HG02970 (cell line): ENCODE measurements at regions not wholly inside any gene's neighbourhood (a gene's known extent, or its start where the extent isn't known, plus 50 kb on each side); places are given as distances from the start of the nearest gene placed in this dataset.
"Not testable (repeated sequence)": the region's sequence is repeated elsewhere in the genome, so short reads cannot be mapped to it uniquely, and the experiment has no call there.

ENCODE experiments used
- ATAC-seq: cut with Tn5 transposase; IDR thresholded peaks from one replicate; pipeline ENCODE4 v1.9.1; 2021; ENCODE audit warnings: mild to moderate bottlenecking, moderate library complexity, moderate number of reproducible peaks; ENCODE audit not compliant: unreplicated experiment, low FRiP score

DNA sequence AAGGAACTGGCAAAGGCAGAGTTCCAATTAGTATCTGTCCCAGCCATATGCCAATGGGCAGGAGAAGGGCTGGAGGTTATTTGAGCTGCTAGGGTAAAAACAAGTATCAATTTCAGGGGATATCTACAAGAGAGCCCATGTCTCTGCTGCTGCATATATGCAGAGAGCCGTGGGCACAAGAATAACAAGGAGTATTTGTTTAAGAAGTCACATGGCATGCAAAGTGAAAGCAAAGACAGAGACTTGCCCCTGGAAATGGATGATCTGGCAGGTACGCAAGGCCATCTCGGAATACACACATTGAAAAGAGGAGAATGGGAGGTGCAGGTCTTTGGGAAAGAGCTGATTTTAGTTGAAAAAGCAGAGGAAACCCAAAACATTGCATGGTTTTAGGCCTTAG lies 170.6 kb downstream of the EVA1A start:
- ATAC-seq = no peak

DNA sequence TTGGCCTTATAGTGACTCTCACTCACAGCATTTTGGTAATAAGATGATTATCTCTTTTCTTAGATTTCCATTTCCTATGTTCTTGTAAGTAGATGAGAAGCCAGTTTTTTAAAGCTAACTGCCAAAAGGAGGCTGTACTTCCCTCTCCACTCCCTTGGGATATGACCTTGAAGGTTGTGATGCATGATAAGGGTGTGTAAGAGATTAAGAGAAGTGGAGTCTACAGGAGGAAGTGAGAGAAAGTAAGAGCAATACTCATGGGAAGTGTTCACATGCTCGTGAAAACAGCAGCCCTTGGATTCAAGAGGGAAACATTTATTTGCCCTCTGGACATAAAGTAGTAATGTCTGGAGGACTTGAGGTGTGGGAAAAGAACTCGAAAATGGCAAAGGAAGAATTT lies 171.5 kb downstream of the EVA1A start:
- ATAC-seq = no peak

DNA sequence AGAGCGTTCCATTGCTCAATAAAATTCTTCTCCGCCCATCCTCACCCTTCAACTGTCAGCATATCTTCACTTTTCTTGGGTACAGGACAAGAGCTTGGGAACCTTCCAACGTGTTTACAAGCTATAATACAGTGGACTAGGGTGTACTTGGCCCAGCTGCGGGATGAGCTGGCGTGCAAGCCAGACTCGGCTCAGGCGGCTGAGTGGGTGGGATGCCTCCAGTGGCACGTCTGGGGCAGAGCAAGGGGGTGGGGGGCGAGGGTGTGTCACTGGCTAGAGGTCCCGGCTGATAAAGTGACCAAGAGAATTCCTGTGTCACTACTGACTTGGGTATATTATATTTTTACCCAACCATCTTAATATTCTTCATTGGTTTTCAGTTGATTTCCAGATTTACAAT lies 179.7 kb downstream of the EVA1A start:
- ATAC-seq = no peak

DNA sequence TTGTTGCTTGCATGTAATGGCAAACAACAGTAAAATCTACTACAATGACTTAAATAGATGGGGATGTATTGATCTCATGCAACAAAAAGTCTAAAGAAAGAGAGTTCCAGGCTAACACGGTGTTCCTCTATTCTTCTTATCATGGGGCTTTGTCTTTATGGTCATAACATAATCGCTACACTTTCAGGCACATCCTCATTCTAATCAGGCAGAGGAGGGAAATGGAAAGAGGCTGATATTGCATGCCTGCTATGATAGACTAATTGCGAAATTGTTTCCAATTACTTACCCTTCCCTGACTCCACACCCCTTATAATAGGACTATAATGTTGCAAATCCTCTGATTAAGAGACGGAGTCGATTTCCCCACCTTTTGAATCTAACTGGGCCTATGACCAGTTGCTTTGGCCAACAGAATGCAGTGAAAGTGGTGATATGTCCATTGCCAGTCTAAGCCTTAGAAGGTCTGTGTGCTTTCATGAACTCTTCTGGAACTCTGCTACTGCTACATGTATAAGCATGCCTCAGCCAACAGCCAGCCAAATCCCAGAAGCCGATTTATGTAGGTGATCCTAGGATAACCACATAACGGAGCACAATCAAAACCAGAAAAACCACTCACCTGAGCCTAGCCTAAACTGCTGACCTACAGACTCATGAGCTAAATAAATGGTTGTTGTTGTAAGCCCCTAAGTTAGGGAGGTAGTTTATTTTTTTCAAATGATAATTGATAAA lies 180.3 kb upstream of the TACR1 start:
- no peak for ATAC-seq

DNA sequence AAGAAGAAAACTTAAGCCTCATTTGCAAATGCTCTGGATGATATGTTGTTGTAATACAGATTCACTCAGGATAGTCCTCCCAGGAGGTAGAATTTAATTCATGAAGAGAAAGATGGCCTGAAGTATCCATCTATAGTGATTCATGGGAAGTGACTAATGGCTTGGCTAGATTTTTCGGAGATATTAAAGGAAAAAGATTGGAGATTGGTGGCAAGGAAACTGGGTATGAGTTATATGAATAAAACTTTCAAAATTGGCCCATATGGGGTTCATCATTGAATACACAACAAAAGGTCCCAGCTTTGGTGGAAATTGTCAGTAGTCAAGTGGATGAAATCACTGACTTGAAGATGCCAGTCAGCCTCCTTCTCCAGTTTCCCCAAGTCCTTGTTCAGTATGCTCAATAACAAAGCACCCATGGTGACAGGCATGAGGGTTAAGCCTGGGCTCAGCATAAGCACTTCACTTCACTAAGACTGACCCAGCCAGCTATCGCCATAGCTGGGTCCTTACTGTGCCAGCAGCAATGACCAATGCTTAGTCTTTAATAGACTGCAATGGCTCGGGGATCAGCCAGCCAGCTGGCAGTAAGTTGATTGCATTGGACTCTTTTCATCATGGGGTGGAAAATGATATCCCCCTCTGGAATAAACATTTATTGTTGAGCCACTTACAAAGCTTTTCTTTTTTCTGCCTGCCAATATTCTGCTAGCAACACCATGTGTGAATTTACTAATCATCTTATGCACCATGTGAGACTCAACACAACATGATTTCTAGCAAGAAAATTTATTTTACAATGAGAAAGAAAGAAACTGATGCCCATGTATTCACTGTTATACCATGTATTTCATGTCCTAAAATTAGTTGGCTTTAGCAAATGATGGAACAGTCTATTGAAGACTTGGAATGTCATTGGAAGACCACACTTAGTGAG lies 176.6 kb upstream of the TACR1 start:
- no peak for ATAC-seq

DNA sequence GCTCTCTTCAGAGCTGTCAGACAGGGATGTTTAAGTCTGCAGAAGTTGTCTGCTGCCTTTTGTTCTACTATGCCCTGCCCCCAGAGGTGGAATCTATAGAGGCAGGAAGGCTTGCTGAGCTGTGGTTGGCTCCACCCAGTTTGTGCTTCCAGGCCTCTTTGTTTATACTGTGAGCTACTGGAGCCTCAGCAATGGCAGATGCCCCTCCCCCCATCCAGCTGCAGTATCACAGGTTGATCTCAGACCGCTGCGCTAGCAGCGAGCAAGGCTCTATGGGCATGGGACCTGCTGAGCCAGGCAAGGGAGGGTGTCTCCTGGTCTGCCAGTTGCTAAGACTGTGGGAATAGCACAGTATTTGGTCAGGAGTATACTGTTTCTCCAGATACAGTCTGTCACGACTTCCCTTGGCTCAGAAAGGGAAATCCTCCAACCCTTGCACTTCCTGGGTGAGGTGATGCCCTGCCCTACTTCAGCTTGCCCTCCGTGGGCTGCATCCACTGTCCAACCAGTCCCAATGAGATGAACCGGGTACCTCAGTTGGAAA lies 175.2 kb upstream of the TACR1 start:
- ATAC-seq = not testable (repeated sequence)

DNA sequence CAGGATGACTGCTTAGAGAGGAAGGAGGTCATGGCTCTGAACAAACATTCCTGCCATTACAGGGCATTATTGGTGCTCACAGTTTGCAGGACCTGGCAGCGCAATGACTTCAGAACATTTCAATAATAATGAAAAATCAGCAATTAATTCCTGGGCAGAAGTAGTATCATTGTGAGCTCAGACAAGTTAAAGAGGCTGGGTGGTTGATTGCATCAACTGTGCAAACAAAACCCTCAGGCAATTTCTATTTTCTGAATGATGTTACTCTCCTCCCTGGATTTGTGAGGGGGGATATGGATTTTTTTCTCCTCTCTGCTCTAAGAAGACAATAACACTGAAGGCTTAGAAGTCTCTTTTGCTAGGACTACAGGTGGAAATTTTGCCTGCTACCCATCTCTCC lies 168.1 kb upstream of the TACR1 start:
- no peak for ATAC-seq

DNA sequence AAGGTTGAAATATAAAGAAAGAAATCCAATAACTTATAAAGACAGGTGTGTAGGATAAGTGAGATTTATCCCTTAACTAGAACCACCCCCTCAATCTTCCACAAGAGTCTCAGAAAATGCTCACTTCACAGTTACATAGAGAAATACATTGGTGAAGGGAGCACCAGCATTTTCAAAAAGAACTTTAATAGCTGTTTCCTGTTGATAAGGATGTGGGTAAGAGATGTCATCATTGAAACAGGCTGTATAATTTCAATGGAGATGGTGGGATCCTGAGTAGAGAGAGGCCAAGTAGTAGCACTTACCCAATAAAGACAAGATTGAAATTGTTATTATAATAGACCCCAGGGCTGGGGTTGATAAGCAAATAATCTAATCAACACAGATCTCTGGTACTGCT lies 162.2 kb upstream of the TACR1 start:
- no peak for ATAC-seq

DNA sequence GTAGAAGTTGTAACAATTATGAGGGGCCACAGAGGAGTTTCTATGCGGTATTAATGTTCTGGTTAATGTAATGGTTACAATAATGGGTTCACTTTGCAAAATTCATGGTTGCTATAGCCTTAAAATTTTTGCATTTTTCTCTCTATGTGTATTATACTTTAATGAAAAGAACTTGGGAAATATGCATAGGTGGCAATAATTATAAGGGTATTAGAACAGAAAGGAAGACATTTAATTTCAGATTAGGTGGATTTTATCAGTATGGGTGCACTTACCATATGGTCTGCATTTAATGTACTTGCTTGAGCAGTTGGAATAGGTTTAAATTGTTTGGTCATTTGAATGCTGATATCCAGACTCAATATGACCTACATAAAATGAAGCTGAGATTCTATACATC lies 161.6 kb upstream of the TACR1 start:
- ATAC-seq = no peak

DNA sequence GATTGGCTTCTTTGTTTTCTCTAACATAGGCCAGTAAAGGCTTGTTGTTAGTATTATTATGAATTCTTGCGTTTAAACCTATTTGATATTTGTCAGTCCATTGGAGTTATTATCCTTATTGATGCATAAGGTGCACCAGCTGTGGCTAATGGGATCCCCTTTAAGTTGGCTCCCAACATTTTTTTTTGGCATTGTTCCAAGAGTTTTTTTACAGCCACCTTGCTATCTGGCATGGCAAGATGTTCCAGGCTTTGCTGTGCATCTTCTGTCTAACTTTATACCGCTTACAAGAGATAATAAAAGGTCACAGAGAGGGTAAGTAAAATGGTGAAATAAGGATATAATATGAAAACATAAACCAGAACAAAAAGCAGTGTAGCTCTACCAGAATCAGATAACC lies 157.5 kb upstream of the TACR1 start:
- ATAC-seq = no peak

DNA sequence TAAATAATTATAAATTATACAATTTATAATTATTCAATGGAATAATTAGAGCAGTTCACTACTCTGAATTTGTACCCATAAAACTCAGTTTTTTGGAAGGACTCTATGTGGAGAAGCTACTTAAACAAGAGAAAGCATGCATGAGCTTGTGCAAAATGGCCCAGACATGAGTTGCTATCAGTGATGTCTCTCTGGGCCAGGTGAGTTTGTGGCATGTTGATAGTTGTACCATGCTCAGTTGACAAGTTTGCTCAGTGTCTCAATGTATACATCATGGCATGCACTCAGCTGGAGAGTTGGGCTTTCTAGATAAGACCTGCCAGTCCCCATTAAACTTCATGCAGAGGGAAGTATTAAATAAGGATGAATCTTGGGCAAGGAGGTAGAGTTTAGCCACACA lies 153.8 kb upstream of the TACR1 start:
- ATAC-seq = no peak

DNA sequence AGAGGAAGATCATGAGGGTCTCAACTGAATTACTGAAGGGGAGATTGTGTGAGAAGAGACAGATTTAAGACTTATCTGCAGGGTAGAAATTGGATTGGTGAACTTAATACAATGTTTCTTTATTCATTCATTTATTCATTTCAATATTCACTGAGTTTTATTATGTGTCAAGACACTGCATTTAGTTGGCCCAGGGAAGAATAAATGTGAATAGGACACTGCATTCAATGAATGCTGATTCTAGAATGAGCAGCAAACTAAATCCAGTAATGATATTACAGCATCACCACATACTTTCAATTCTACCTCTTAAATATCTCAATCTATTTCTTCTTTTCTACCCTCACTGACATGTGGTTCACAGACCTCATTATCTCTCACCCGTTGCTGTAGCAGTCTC lies 149.0 kb upstream of the TACR1 start:
- ATAC-seq = no peak

DNA sequence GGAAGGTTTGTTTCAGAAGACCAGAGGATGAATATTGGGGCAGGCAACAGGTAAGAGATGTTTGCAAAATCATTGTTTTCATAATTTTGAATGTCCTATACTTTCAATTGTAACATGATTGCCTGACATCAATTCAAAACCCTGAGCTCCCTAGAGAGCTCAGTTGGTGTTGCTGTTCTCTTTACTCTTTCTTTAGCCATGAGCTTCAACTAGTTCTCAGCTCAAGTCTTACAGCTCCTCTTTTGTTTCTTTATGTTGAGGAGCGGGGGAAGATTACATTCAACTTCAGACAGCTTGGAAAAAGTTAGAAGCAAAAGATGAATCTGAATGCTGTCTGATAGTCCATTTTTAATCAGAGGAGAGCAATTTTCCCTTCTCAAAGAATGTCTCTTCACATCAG lies 144.8 kb upstream of the TACR1 start:
- no peak for ATAC-seq

DNA sequence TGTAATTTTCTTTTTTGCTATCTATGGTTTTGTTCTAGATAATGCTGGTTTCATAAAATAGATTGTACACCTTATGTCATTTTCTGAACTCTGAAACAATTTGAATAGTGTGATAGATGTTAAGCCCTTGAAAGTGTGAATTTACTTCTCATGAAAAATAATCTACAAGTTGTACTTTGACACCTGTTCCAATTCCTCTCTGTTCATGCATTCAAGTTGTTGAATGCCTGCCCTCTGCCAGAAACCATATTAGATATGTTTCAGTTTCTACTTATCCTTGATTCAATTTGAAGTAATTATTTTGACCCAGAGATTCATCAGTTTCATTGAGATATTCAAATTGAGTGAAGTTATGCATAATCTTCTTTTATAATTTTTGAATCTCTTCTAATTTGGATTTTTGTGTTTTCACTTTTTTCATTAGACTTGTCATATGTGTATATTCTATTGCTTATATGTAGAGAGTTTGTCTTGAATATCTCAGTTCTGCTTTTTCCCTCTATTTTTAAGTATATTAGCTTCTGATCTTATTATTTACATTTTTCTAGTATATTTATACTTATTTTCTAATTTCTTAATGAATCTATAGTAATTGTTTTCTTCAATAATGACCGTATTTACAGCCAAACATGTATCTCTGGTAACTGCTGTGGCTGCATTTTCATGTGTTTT lies 143.3 kb upstream of the TACR1 start:
- no peak for ATAC-seq

DNA sequence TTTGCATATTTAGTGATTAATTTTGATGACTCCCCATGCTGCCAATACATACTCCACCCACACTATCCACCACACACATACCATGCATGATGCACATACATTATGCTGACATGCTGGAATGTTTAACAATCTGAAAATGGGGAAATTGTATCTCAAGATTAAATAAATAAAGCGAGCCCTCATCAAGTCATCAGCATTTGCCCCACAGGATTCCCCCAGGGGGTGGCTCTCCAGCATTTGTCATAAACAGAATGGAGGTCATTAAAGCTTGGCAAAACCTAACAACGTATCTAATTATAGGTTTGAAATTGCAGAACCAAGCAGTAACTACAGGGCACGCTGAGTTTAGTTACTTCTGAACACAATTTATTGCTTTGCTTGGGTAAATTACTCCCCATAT lies 141.2 kb upstream of the TACR1 start:
- ATAC-seq = no peak

DNA sequence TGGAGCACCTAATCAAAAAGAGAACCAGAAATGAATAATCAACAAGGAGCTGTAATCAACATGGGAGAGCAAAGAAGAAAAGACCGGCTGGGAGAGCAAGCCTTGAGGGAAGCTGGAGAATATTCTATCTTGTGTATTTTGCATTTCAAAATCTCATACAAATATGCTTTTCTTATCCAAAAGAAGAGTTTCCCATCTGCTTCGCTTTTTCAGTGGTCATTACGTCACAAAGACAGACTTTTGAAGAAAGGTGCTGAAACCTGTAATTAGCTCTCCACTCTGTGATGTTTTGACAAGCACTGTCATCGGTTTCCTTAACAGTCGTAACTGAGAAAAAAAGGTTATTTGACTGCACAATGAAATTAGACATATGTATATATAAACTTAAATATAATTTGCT lies 139.1 kb upstream of the TACR1 start:
- no peak for ATAC-seq

DNA sequence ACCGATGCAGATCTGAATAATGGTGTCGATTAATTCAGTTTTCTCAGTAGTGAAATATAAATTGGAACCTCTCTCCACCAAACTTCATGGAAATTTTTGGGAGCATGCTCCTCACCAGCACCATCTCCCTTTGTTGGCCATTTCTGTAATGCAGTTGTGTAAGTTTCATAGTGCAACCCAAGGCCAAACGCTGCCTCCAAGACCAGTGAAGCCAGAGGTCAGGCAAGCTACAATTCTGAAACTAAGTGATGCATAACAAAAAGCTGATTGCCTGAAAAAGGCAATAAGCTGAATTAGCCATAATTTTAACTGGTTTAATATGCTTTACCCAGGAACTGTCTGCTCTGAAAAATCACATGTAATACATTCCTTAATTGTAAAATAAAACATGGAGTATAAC lies 138.3 kb upstream of the TACR1 start:
- no peak for ATAC-seq

DNA sequence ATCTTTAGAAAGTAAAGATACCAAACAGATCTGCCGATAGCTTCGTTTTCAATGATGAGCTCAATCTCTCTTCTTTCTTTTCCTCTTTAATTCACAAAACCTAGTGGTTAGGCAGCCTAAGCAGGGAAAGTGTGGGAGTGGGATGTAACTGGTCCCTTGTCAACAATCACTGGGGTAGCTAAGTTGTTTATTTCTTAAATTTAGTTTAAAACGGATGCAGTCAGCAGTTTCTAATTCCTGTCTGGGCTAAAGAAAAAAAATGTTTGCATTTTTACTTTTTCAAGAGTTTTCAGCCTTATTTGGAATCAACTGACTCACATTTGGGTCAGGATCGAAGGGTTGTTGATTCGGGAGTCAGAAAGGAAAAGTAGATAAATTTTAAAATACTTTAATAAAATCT lies 137.7 kb upstream of the TACR1 start:
- ATAC-seq = no peak

DNA sequence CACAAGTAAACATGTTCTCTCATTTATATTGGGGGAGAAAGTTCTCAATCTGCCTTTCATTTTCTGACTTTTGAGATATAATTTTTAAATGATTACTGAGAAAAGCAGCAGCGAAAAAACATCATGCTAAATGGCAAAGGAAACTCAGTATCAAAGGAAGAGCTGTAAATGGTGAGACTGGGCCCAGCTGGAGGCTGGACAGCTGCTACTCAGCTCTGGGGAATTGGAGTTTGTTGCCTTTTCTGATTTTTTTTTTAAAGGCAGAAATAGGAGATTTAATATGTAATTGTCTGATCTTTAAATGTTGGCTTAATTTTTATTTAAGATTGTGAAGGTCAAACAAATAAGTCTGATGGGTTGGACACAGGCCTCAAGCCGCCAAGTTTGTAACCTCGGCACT lies 137.1 kb upstream of the TACR1 start:
- ATAC-seq = no peak

DNA sequence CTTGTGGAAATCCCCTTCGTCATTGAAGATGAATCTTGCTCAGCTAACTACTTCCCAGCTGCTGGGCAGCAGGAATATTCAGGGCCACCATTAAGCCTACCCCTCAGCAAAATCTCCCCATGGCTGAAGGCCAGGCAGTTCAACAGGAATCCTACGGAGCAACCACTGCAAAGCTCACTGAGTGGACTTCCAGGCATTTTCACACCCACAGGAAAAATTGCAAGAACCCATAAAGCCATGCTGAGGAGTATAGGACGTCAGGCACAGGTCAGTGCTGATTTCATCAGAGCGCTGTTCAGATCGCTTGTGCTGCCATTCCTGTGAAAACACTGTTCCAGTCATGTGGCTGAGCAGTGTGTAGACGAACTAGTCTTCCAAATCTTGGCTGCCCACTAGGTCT lies 134.8 kb upstream of the TACR1 start:
- no peak for ATAC-seq

DNA sequence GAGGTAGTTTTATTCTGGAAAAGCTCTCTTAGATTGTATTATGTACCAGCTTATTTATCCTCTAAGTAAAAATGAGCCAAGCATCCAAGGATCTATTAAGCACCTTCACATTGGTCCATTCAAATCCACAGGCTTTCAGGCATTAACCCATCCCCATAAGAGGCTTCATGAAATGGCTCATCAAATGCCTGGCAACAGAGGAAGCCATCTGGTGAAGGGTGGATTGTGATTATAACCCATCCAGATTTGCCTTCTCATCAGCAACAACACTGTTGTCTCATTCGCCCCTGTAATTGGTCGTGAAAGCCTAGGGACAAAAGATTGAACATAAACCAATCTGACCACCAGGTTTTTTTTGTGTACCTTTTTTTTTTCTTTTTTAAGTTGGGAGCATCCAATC lies 134.3 kb upstream of the TACR1 start:
- no peak for ATAC-seq
